Activated T-helper 1 cell treated with anti-CD3 and anti-CD28 coated beads, Interleukin-12 subunit alpha, Interleukin-12 subunit beta, Interleukin-2, Interleukin-4 antibody, amounts not matched to agents 30 ng/mL and 10 ng/mL and 1 ng/mL, durations not matched to agents 14 hours and 24 hours and 36 hours (primary cell): ENCODE measurements at regions not wholly inside any gene's neighbourhood (a gene's known extent, or its start where the extent isn't known, plus 50 kb on each side); places are given as distances from the start of the nearest gene placed in this dataset.

Experiments used
- DNase-seq: peaks from one replicate; pipeline ENCODE4 v3.0.0; 2021; ENCODE audit warnings: low spot score
- H3K27ac Mint-ChIP-seq: one replicate; pipeline ENCODE4 v1.8.0; 2021; ENCODE audit warnings: mild to moderate bottlenecking, mixed read lengths
- H3K27me3 Mint-ChIP-seq: one replicate; pipeline ENCODE4 v1.8.0; 2022; ENCODE audit warnings: mild to moderate bottlenecking, moderate library complexity, mixed read lengths; ENCODE audit not compliant: insufficient read depth
- H3K36me3 Mint-ChIP-seq: one replicate; pipeline ENCODE4 v1.8.0; 2021; ENCODE audit warnings: low read depth, mixed read lengths
- H3K4me1 Mint-ChIP-seq: one replicate; pipeline ENCODE4 v1.8.0; 2021; ENCODE audit warnings: low read depth, mixed read lengths
- H3K4me3 Mint-ChIP-seq: one replicate; pipeline ENCODE4 v1.8.0; 2021; ENCODE audit warnings: mild to moderate bottlenecking, moderate library complexity, mixed read lengths
- H3K9me3 Mint-ChIP-seq: one replicate; pipeline ENCODE4 v1.8.0; 2021; ENCODE audit warnings: mixed read lengths
- intact Hi-C: fragments of 100-400 bp; cut with micrococcal nuclease; formaldehyde crosslinking; loops from one replicate; pipeline ENCODE4 v1.15.1; 2024

GRCh38 chr1:216910081-216910840 is 187.0 kb upstream of the ESRRG start:
- no peaks in the 10 kb centered on the region for H3K4me1 Mint-ChIP-seq
- H3K9me3 Mint-ChIP-seq = no peaks in the 10 kb centered on the region
- intact Hi-C loops = no loop called here
- H3K27ac Mint-ChIP-seq = no peak overlapping the region
- H3K27me3 Mint-ChIP-seq = no peaks in the 10 kb centered on the region
- no peak overlapping the region for H3K4me3 Mint-ChIP-seq
- no peaks in the 10 kb centered on the region for H3K36me3 Mint-ChIP-seq
- DNase-seq = no peak

DNA sequence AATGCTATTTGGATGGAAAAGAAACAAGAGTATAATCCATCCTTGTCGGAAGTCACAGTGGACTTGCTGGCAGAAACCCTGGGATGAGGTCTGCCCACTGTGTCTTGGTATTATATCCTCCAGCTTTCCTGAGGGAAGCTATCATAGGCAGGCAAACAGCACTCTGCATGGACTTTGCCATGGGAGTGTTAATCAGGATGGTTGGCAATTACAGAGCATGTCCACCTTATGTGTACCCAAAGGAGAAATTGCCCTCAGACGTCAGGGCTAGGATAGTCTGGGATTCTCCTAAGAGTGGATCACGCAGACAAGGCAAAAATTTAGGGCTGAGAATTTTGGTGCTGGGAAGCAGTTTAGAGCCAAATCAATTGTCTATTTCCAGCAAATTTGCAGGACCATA is 184.9 kb upstream of the ESRRG start:
- H3K27me3 Mint-ChIP-seq = no peaks in the 10 kb centered on the region
- no peak overlapping the region for H3K27ac Mint-ChIP-seq
- intact Hi-C loops = no loop called here
- H3K36me3 Mint-ChIP-seq = no peaks in the 10 kb centered on the region
- H3K4me1 Mint-ChIP-seq = no peaks in the 10 kb centered on the region
- no peak for DNase-seq
- no peaks in the 10 kb centered on the region for H3K9me3 Mint-ChIP-seq
- H3K4me3 Mint-ChIP-seq = no peak overlapping the region

GRCh38 chr1:216907100-216907499 is 183.9 kb upstream of the ESRRG start:
- no peaks in the 10 kb centered on the region for H3K36me3 Mint-ChIP-seq
- no peaks in the 10 kb centered on the region for H3K4me1 Mint-ChIP-seq
- intact Hi-C loops = no loop called here
- H3K27me3 Mint-ChIP-seq = no peaks in the 10 kb centered on the region
- no peak for DNase-seq
- no peak overlapping the region for H3K27ac Mint-ChIP-seq
- no peak overlapping the region for H3K4me3 Mint-ChIP-seq
- no peaks in the 10 kb centered on the region for H3K9me3 Mint-ChIP-seq

DNA sequence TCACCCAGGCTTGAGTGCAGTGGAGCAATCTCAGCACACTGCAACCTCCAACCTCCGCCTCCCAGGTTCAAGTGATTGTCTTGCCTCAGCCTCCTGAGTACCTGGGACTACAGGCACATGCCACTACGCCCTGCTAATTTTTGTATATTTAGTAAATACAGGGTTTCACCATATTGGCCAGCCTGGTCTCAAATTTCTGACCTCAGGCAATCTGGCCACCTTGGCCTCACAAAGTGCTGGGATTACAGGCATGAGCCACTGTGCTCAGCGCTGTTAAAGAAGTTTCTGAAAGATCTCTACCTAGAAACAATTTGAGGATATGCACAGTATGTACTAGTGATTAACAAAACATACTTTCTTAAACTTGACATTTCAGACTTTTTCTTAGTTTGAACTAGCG is 182.6 kb upstream of the ESRRG start:
- Mint-ChIP-seq H3K9me3 (no peaks in the 10 kb centered on the region), H3K27me3 (no peaks in the 10 kb centered on the region), H3K36me3 (no peaks in the 10 kb centered on the region), H3K27ac (no peak overlapping the region), H3K4me3 (no peak overlapping the region), H3K4me1 (no peaks in the 10 kb centered on the region)
- intact Hi-C loops = no loop called here
- no peak for DNase-seq

- DNase-seq = no peak
- no peak overlapping the region for H3K27ac Mint-ChIP-seq
- no peaks in the 10 kb centered on the region for H3K36me3 Mint-ChIP-seq
- H3K9me3 Mint-ChIP-seq = no peaks in the 10 kb centered on the region
- H3K27me3 Mint-ChIP-seq = no peaks in the 10 kb centered on the region
- H3K4me1 Mint-ChIP-seq = no peaks in the 10 kb centered on the region
- H3K4me3 Mint-ChIP-seq = no peak overlapping the region
- intact Hi-C loops = no loop called here
These were observed 181.9 kb upstream of the ESRRG start for GRCh38 chr1:216905137-216905536.

- intact Hi-C loops = no loop called here
- Mint-ChIP-seq H3K9me3 (no peaks in the 10 kb centered on the region), H3K27me3 (no peaks in the 10 kb centered on the region), H3K4me3 (no peak overlapping the region), H3K27ac (no peak overlapping the region), H3K4me1 (no peaks in the 10 kb centered on the region), H3K36me3 (no peaks in the 10 kb centered on the region)
- DNase-seq = no peak
These were observed 181.2 kb upstream of the ESRRG start for GRCh38 chr1:216904471-216904870.

DNA sequence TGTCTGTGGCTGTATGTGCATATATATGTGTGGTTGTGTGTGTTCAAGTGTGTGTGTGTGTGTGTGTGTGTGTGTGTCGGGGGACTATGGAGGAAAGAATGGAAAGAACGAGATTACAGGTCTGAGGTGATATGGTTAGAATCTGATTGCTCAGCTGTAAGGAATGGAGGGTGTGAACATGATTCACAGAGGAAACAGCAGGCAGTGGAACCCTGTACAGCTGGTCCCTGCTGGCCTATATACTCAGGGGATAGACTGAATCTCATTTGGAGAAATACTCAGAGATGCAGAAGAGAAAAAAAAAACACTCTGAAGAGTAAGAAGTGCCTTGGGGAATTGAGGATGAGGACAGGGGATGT is 180.1 kb upstream of the ESRRG start:
- no peaks in the 10 kb centered on the region for H3K4me1 Mint-ChIP-seq
- DNase-seq = no peak
- H3K4me3 Mint-ChIP-seq = no peak overlapping the region
- intact Hi-C loops = no loop called here
- H3K27me3 Mint-ChIP-seq = no peaks in the 10 kb centered on the region
- no peaks in the 10 kb centered on the region for H3K9me3 Mint-ChIP-seq
- H3K36me3 Mint-ChIP-seq = no peaks in the 10 kb centered on the region
- H3K27ac Mint-ChIP-seq = no peak overlapping the region

DNA sequence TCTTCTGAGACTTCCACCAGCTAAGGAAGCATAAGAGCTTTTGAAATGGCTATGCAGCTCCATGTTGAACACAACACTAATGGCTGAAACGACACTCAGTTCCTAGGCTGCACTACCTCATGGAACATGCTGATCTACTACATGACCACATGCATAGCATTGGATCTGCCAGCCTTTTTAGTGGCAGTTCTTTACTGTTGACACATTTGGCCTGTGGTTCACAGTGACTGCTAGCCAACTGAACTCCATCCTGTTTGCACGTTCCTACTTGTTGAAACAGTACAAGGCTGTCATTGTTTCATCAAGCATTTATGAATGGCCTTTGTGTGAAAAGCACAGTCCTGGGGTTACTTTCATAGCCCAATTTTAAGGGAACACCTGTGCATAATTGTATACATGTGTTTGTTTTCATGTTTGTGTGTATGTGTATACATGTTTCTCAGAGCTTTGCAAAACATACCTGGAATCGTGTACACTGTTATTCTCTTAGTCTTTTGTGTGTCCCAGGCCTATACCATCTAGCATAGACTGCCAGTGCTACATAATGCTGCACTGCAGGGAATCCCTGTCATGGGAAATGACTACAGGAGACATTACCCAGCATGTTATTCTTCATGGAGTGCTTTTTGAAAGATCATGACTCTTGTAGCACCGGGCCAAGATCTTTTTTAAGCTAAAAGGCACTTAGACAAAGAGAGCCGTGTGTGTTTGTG is 179.6 kb upstream of the ESRRG start:
- intact Hi-C loops = no loop called here
- Mint-ChIP-seq H3K36me3 (no peaks in the 10 kb centered on the region), H3K4me1 (no peaks in the 10 kb centered on the region), H3K4me3 (no peak overlapping the region), H3K27me3 (no peaks in the 10 kb centered on the region), H3K27ac (no peak overlapping the region), H3K9me3 (no peaks in the 10 kb centered on the region)
- no peak for DNase-seq

GRCh38 chr1:216900116-216900620 is 176.9 kb upstream of the ESRRG start:
- Mint-ChIP-seq H3K4me3 (no peak overlapping the region), H3K9me3 (no peaks in the 10 kb centered on the region), H3K36me3 (no peaks in the 10 kb centered on the region), H3K27ac (no peak overlapping the region), H3K27me3 (no peaks in the 10 kb centered on the region), H3K4me1 (no peaks in the 10 kb centered on the region)
- intact Hi-C loops = no loop called here
- no peak for DNase-seq

DNA sequence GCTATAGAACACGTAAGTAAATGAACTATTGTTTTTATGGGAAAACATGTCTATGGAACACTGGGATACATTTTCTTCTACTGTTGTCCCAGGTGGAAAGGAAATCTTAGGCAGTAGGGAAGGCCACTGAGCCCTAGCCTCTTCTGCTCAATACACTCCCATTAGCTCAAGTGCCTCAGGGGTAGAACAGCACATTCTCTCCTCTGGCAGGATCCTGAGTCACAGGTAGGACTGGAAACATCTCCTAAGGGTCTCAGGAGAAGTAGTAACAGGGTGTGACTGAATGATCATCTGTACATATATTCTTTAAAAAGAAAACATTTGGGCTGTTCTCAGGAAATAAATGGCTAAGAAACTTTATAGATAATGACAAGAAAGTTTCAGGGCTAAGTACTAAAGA is 175.6 kb upstream of the ESRRG start:
- Mint-ChIP-seq H3K27ac (no peak overlapping the region), H3K4me3 (no peak overlapping the region), H3K36me3 (no peaks in the 10 kb centered on the region), H3K9me3 (no peaks in the 10 kb centered on the region), H3K4me1 (no peaks in the 10 kb centered on the region), H3K27me3 (no peaks in the 10 kb centered on the region)
- intact Hi-C loops = no loop called here
- DNase-seq = no peak

DNA sequence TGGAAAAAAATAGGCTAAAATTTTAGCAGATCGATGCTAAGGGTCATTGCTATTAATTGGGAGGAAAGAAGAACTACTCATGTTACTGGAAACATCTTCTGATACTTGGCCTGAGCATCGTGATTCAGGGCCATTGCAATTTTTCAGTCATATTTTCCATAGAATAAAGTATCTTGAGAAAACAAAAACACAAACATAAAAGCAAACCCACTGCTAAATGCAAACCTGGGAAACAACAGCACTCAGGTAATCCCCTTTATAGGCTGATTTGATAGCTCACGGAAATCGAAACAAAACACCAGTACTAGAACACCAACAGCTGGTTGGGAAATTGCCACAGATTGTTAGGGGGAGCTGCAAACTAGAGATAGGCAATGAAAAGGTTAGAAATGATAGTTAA is 172.9 kb upstream of the ESRRG start:
- Mint-ChIP-seq H3K4me1 (no peaks in the 10 kb centered on the region), H3K4me3 (no peak overlapping the region)

DNA sequence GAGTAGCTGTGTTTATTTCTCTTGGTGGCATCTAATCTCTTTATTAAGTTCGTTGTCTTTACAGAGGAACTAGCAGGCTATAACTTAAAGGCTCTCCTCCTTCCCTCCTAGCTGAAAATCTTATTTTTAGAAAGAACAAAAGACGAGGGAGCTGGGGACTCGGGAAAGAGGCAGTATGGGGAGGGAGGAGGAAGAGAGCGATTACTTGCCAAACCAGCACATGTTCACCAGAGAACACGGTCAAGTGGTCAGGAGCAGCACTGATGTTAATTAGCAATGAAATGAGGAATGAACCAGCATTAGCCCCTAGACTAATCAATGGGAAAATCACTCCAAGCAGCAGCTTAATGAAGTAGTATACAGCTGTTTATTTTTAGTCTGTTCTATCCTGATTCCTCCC is 171.3 kb upstream of the ESRRG start:
- H3K4me1 Mint-ChIP-seq = no peaks in the 10 kb centered on the region
- no peaks in the 10 kb centered on the region for H3K36me3 Mint-ChIP-seq
- intact Hi-C loops = no loop called here
- H3K9me3 Mint-ChIP-seq = no peaks in the 10 kb centered on the region
- H3K4me3 Mint-ChIP-seq = no peak overlapping the region
- H3K27ac Mint-ChIP-seq = no peak overlapping the region
- no peak for DNase-seq
- H3K27me3 Mint-ChIP-seq = no peaks in the 10 kb centered on the region

More for the DNA sequence above, 172.9 kb upstream of the ESRRG start:
- Mint-ChIP-seq H3K9me3 (no peaks in the 10 kb centered on the region), H3K36me3 (no peaks in the 10 kb centered on the region), H3K27ac (no peak overlapping the region), H3K27me3 (no peaks in the 10 kb centered on the region)
- intact Hi-C loops = no loop called here
- DNase-seq = no peak

GRCh38 chr1:216892581-216893160 is 169.4 kb upstream of the ESRRG start:
- Mint-ChIP-seq H3K4me3 (no peak overlapping the region), H3K36me3 (no peaks in the 10 kb centered on the region), H3K27me3 (no peaks in the 10 kb centered on the region), H3K27ac (no peak overlapping the region), H3K4me1 (no peaks in the 10 kb centered on the region), H3K9me3 (no peaks in the 10 kb centered on the region)
- no peak for DNase-seq
- intact Hi-C loops = no loop called here
